ES-I3 (cell line): ENCODE measurements at regions not wholly inside any gene's neighbourhood (a gene's known extent, or its start where the extent isn't known, plus 50 kb on each side); places are given as distances from the start of the nearest gene placed in this dataset.

ENCODE experiments used
- H3K36me3 ChIP-seq: 2 replicates; pipeline ENCODE4 v1.6.1; 2013; ENCODE audit warnings: mild to moderate bottlenecking, low read length, control low read depth, moderate library complexity; ENCODE audit not compliant: insufficient read depth
- H3K4me1 ChIP-seq: 2 replicates; pipeline ENCODE4 v1.6.1; 2013; ENCODE audit warnings: mild to moderate bottlenecking, control low read depth, low read length; ENCODE audit not compliant: insufficient read depth
- H3K9ac ChIP-seq: 2 replicates; pipeline ENCODE4 v1.6.1; 2013; ENCODE audit warnings: low read depth, mild to moderate bottlenecking, low read length, moderate library complexity
- H3K9me3 ChIP-seq: 2 replicates; pipeline ENCODE4 v1.6.1; 2013; ENCODE audit warnings: mild to moderate bottlenecking, low read length, moderate library complexity; ENCODE audit not compliant: control insufficient read depth, insufficient read depth

GRCh38 chr6:65787787-65788186, 80.8 kb upstream of the EYS start:
- no peaks in the 10 kb centered on the region for H3K36me3 ChIP-seq
- no peaks in the 10 kb centered on the region for H3K9me3 ChIP-seq
- H3K9ac ChIP-seq = no peak overlapping the region
- H3K4me1 ChIP-seq = no peaks in the 10 kb centered on the region

- no peak overlapping the region for H3K9ac ChIP-seq
- no peaks in the 10 kb centered on the region for H3K36me3 ChIP-seq
- H3K9me3 ChIP-seq = no peaks in the 10 kb centered on the region
- H3K4me1 ChIP-seq = no peaks in the 10 kb centered on the region
Measured at GRCh38 chr6:65786815-65787214, 79.8 kb upstream of the EYS start.

- no peaks in the 10 kb centered on the region for H3K36me3 ChIP-seq
- no peaks in the 10 kb centered on the region for H3K9me3 ChIP-seq
- no peak overlapping the region for H3K9ac ChIP-seq
- no peaks in the 10 kb centered on the region for H3K4me1 ChIP-seq
Measured at GRCh38 chr6:65780691-65781090, 73.7 kb upstream of the EYS start.

GRCh38 chr6:65776332-65776731, 69.3 kb upstream of the EYS start:
- Histone ChIP-seq H3K9ac (no peak overlapping the region), H3K36me3 (no peaks in the 10 kb centered on the region), H3K4me1 (no peaks in the 10 kb centered on the region), H3K9me3 (no peaks in the 10 kb centered on the region)

GRCh38 chr6:65771946-65772345, 64.9 kb upstream of the EYS start:
- Histone ChIP-seq H3K9ac (no peak overlapping the region), H3K36me3 (no peaks in the 10 kb centered on the region), H3K9me3 (no peaks in the 10 kb centered on the region), H3K4me1 (no peaks in the 10 kb centered on the region)

GRCh38 chr6:65761890-65762289, 54.9 kb upstream of the EYS start:
- Histone ChIP-seq H3K9me3 (no peaks in the 10 kb centered on the region), H3K36me3 (no peaks in the 10 kb centered on the region), H3K4me1 (no peaks in the 10 kb centered on the region), H3K9ac (no peak overlapping the region)

GRCh38 chr6:65760285-65760684, 53.3 kb upstream of the EYS start:
- H3K4me1 ChIP-seq = no peaks in the 10 kb centered on the region
- no peak overlapping the region for H3K9ac ChIP-seq
- H3K9me3 ChIP-seq = no peaks in the 10 kb centered on the region
- H3K36me3 ChIP-seq = no peaks in the 10 kb centered on the region
